ENCODE measurements at regions not wholly inside any gene's neighbourhood (a gene's known extent, or its start where the extent isn't known, plus 50 kb on each side); places are given as distances from the start of the nearest gene placed in this dataset.
"Not testable (repeated sequence)": the region's sequence is repeated elsewhere in the genome, so short reads cannot be mapped to it uniquely, and the experiment has no call there.

DNA sequence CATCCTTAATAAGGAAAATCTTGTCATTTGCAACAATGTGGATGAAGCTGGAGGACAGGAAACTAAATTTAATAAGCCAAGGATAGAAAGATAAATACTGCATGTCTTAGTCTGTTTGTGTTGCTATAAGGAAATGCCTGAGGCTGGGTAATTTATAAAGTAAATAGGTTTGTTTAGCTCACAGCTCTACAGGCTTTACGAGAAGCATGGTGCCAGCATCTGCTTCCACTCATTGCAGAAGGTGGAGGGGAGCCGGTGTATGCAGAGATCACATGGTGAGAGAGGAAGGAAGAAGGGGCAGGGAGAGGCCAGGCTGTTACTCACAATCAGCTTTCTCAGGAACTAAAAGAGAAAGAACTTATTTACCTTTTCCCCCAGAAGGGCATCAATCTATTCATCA is 118.9 kb upstream of the SMLR1 start:
- TF ChIP-seq ZFX (IDR thresholded peaks at IDR 0.05) = no peak
- no peak for TF ChIP-seq CTCF (conservative IDR thresholded peaks at IDR 0.05)
- peak overlapping the region; percentile 59; the same call in 1 of the 2 replicates for H3K27ac ChIP-seq

GRCh38 chr6:130711641-130712040 is 115.6 kb upstream of the SMLR1 start:
- not testable (repeated sequence) for H3K27ac ChIP-seq

DNA sequence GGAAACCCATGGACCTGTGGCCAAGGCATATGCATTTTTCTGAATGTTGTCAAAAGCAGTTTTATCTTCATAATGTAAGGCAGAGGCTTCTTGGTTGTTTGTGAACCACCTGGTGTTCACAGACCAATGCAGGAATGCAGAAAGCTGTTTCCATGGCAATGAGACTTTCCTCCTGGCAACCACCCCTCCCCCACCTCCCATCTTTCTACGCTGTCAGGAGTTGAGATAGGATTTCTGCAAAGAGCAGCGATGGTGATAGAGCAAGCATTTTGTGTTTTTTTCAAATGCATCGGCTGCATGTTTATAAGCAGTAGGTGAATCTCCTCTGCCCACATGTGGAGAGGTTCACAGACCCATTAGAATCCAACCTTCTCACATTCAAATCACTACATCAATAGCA is 114.1 kb upstream of the SMLR1 start:
- TF ChIP-seq ZFX (IDR thresholded peaks at IDR 0.05) = no peak
- no peak for TF ChIP-seq CTCF (conservative IDR thresholded peaks at IDR 0.05)
- no peak overlapping the region for H3K27ac ChIP-seq

- no peak overlapping the region for H3K27ac ChIP-seq
- no peak for TF ChIP-seq ZFX (IDR thresholded peaks at IDR 0.05)
- TF ChIP-seq CTCF (conservative IDR thresholded peaks at IDR 0.05) = no peak
Observed at GRCh38 chr6:130715058-130715457, 112.1 kb upstream of the SMLR1 start.

GRCh38 chr6:130716466-130716865 is 110.7 kb upstream of the SMLR1 start:
- H3K27ac ChIP-seq = no peak overlapping the region
- TF ChIP-seq ZFX (IDR thresholded peaks at IDR 0.05) (no peak), CTCF (conservative IDR thresholded peaks at IDR 0.05) (no peak)

DNA sequence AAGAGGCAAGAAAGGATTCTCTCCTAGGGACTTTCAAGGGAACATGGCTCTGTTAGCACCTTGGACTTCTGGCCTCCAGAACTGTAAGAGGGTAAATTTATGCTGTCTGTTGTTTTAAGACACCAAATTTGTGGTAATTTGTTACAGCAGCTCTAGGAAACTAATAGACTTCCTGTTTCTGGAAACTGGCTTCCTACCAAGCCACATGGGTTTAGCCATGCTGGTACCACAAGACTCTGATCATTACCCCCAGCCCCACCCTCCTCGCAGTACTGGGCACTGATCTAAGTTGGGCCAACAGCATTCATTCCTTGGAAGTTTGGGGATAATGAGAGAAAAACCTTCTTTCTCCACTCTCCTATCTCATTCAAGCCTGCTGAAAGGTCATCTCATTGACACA is 109.5 kb upstream of the SMLR1 start:
- TF ChIP-seq CTCF (conservative IDR thresholded peaks at IDR 0.05) = no peak
- no peak for TF ChIP-seq ZFX (IDR thresholded peaks at IDR 0.05)
- H3K27ac ChIP-seq = no peak overlapping the region

GRCh38 chr6:130720076-130720715 is 107.0 kb upstream of the SMLR1 start:
- TF ChIP-seq CTCF (conservative IDR thresholded peaks at IDR 0.05) (no peak), ZFX (IDR thresholded peaks at IDR 0.05) (no peak)
- no peak overlapping the region for H3K27ac ChIP-seq

DNA sequence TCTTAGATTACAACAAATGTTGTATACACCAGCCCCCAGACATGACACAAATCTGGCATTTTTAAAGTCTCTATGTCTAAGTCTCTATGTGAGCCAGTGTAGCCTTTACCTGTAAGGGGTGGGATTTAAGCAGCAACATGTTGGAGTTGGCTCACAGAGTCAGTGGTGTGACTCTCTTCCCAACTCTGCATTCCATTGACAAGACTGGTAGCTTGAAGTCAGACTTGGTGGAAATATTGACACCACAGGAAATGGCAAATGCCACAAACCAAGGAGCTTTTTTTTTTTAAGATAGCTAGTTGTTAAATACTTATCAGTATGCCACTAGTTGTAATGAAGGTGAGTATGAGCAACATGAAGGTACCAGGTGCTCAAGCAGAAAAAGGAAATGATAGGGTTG is 103.1 kb upstream of the SMLR1 start:
- no peak for TF ChIP-seq CTCF (conservative IDR thresholded peaks at IDR 0.05)
- no peak for TF ChIP-seq ZFX (IDR thresholded peaks at IDR 0.05)
- H3K27ac ChIP-seq = no peak overlapping the region

All from C4-2B (cell line).